ENCODE measurements at regions not wholly inside any gene's neighbourhood (a gene's known extent, or its start where the extent isn't known, plus 50 kb on each side); places are given as distances from the start of the nearest gene placed in this dataset.

DNA sequence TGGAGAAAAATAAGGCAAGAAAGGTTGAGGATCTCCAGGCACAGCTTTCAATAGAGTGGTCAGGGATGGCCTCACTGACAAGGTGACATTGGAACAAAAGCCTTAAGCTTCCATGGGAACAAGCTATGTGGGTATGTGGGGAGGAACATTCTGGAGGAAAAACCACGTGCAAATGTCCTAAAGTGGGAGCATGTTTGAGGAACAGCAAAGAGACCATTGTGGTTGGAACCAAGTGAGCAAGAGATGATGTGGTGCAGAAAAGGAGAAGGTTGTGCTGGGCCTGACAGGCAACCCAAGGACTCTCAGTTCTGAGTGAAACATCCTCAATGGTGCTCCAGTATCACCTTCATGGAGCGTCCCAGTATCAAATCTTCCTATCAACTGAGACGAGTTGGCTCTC, 184.0 kb downstream of the CAND1 start:
- TF ChIP-seq, protein P1, sequence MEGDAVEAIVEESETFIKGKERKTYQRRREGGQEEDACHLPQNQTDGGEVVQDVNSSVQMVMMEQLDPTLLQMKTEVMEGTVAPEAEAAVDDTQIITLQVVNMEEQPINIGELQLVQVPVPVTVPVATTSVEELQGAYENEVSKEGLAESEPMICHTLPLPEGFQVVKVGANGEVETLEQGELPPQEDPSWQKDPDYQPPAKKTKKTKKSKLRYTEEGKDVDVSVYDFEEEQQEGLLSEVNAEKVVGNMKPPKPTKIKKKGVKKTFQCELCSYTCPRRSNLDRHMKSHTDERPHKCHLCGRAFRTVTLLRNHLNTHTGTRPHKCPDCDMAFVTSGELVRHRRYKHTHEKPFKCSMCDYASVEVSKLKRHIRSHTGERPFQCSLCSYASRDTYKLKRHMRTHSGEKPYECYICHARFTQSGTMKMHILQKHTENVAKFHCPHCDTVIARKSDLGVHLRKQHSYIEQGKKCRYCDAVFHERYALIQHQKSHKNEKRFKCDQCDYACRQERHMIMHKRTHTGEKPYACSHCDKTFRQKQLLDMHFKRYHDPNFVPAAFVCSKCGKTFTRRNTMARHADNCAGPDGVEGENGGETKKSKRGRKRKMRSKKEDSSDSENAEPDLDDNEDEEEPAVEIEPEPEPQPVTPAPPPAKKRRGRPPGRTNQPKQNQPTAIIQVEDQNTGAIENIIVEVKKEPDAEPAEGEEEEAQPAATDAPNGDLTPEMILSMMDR (IDR thresholded peaks at IDR 0.05 in 8 of 11, conservative IDR thresholded peaks at IDR 0.05 in 3 of 11): no peak
- TF ChIP-seq POLR2A (IDR thresholded peaks at IDR 0.05) (no peak), POLR2AphosphoS5 (IDR thresholded peaks at IDR 0.05) (no peak)

All from spleen (tissue), 7 donors.